ENCODE measurements at regions not wholly inside any gene's neighbourhood (a gene's known extent, or its start where the extent isn't known, plus 50 kb on each side); places are given as distances from the start of the nearest gene placed in this dataset.
"Not testable (repeated sequence)": the region's sequence is repeated elsewhere in the genome, so short reads cannot be mapped to it uniquely, and the experiment has no call there.

- H3K27me3 ChIP-seq (ENCODE audit: control insufficient read depth, insufficient read depth, low read length); H3K4me1 ChIP-seq (ENCODE audit: control insufficient read depth, insufficient read depth, low read length); H3K36me3 ChIP-seq (ENCODE audit: control insufficient read depth, insufficient read depth, low read length); H3K9me3 ChIP-seq (ENCODE audit: control insufficient read depth, insufficient read depth, low read length); H3K4me3 ChIP-seq (ENCODE audit: low read depth, low read length); H3K9ac ChIP-seq (ENCODE audit: low read depth, low read length): not testable (repeated sequence)
Observed at GRCh38 chr4:49138818-49139217, 152.7 kb downstream of the CWH43 start.

GRCh38 chr4:49139513-49139912, 153.4 kb downstream of the CWH43 start:
- H3K9ac ChIP-seq (ENCODE audit: low read depth, low read length); H3K27me3 ChIP-seq (ENCODE audit: control insufficient read depth, insufficient read depth, low read length): not testable (repeated sequence)

GRCh38 chr4:49140351-49140750, 154.3 kb downstream of the CWH43 start:
- peaks cover 15% of the 10 kb centered on the region for H3K9me3 ChIP-seq (ENCODE audit: control insufficient read depth, insufficient read depth, low read length)
- H3K4me1 ChIP-seq (ENCODE audit: control insufficient read depth, insufficient read depth, low read length); H3K9ac ChIP-seq (ENCODE audit: low read depth, low read length); H3K27me3 ChIP-seq (ENCODE audit: control insufficient read depth, insufficient read depth, low read length); H3K36me3 ChIP-seq (ENCODE audit: control insufficient read depth, insufficient read depth, low read length); H3K4me3 ChIP-seq (ENCODE audit: low read depth, low read length): not testable (repeated sequence)

More at GRCh38 chr4:49139513-49139912, 153.4 kb downstream of the CWH43 start:
- H3K9me3 ChIP-seq (ENCODE audit: control insufficient read depth, insufficient read depth, low read length); H3K4me1 ChIP-seq (ENCODE audit: control insufficient read depth, insufficient read depth, low read length); H3K4me3 ChIP-seq (ENCODE audit: low read depth, low read length); H3K36me3 ChIP-seq (ENCODE audit: control insufficient read depth, insufficient read depth, low read length): not testable (repeated sequence)

GRCh38 chr4:49141955-49142354, 155.9 kb downstream of the CWH43 start:
- not testable (repeated sequence) for H3K27me3 ChIP-seq (ENCODE audit: control insufficient read depth, insufficient read depth, low read length); H3K36me3 ChIP-seq (ENCODE audit: control insufficient read depth, insufficient read depth, low read length); H3K4me1 ChIP-seq (ENCODE audit: control insufficient read depth, insufficient read depth, low read length); H3K9ac ChIP-seq (ENCODE audit: low read depth, low read length); H3K4me3 ChIP-seq (ENCODE audit: low read depth, low read length)
- H3K9me3 ChIP-seq (ENCODE audit: control insufficient read depth, insufficient read depth, low read length) = peaks cover 30% of the 10 kb centered on the region

DNA sequence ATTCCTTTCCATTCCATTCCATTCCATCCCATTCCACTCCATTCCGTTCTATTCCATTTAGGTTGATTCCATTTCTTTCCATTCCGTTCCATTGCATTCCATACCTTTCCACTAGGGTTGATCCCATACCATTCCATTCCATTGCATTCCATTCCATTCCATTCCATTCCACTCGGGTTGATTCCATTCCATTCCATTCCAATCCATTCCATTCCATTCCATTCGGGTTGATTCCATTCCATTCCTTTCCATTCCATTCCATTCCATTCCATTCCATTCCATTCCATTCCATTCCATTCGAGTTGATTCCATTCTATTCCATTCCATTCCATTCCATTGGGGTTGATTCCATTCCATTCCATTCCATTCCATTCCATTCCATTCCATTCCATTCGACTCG, 161.1 kb downstream of the CWH43 start:
- peaks cover 74% of the 10 kb centered on the region for H3K9me3 ChIP-seq (ENCODE audit: control insufficient read depth, insufficient read depth, low read length)
- H3K4me1 ChIP-seq (ENCODE audit: control insufficient read depth, insufficient read depth, low read length); H3K9ac ChIP-seq (ENCODE audit: low read depth, low read length); H3K36me3 ChIP-seq (ENCODE audit: control insufficient read depth, insufficient read depth, low read length); H3K27me3 ChIP-seq (ENCODE audit: control insufficient read depth, insufficient read depth, low read length); H3K4me3 ChIP-seq (ENCODE audit: low read depth, low read length): not testable (repeated sequence)

- H3K9me3 ChIP-seq (ENCODE audit: control insufficient read depth, insufficient read depth, low read length) = peaks cover 77% of the 10 kb centered on the region
- not testable (repeated sequence) for H3K27me3 ChIP-seq (ENCODE audit: control insufficient read depth, insufficient read depth, low read length); H3K4me3 ChIP-seq (ENCODE audit: low read depth, low read length); H3K36me3 ChIP-seq (ENCODE audit: control insufficient read depth, insufficient read depth, low read length); H3K4me1 ChIP-seq (ENCODE audit: control insufficient read depth, insufficient read depth, low read length); H3K9ac ChIP-seq (ENCODE audit: low read depth, low read length)
Observed at GRCh38 chr4:49147596-49147995, 161.5 kb downstream of the CWH43 start.

DNA sequence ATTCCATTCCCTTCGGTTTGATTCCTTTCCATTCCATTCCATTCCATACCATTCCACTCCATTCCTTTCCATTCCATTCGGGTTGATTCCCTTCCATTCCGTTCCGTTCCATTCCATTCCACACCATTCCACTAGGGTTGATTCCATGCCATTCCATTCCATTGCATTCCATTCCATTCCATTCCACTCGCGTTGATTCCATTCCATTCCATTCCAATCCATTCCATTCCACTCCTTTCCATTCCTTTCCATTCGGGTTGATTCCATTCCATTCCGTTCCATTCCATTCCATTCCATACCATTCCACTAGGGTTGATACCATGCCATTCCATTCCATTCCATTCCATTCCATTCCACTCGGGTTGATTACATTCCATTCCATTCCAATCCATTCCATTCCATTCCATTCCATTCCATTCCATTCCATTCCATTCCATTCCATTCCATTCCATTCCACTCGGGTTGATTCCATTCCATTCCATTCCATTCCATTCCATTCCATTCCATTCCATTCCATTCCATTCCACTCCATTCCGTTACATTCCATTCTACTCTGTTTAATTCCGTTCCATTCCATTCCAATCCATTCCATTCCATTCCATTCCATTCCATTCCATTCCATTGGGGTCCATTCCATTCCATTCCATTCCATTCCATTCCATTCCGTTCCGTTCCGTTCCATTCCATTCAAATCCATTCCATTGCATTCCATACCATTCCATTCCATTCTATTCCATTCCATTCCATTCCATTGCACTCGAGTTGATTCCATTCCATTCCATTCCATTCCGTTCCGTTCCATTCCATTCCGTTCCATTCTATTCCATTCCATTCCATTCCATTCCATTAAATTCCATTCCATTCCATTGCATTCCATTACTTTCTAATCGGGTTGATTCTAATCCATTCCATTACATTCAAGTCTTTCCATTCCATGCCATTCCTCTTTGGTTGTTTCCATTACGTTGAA, 163.2 kb downstream of the CWH43 start:
- H3K9ac ChIP-seq (ENCODE audit: low read depth, low read length); H3K36me3 ChIP-seq (ENCODE audit: control insufficient read depth, insufficient read depth, low read length); H3K27me3 ChIP-seq (ENCODE audit: control insufficient read depth, insufficient read depth, low read length); H3K4me3 ChIP-seq (ENCODE audit: low read depth, low read length); H3K4me1 ChIP-seq (ENCODE audit: control insufficient read depth, insufficient read depth, low read length): not testable (repeated sequence)
- peaks cover 90% of the 10 kb centered on the region for H3K9me3 ChIP-seq (ENCODE audit: control insufficient read depth, insufficient read depth, low read length)

DNA sequence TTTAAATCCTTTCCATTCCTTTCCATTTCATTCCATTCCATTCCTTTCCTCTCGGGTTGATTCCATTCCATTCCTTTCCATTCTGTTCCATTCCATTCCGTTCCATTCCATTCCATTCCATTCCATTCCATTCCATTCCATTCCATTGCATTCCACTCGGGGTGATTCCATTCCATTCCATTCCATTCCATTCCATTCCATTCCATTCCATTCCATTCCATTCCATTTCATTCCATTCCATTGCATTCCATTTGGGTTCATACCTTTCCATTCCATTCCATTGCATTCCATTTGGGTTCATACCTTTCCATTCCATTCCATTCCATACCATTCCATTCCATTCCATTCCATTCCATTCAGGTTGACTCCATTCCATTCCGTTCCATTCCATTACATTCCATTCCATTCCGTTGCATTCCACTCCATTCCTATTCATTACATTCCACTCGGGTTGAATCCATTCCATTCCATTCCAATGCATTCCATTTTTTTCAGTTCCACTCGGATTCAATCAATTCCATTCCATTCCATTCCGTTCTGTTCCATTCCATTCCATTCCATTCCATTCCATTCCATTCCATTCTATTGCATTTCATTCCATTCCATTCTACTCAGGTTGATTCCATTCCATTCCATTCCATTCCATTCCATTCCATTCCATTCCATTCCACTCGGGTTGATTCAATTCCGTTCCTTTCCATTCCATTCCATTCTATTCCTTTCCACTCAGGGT, 164.4 kb downstream of the CWH43 start:
- H3K9ac ChIP-seq (ENCODE audit: low read depth, low read length); H3K27me3 ChIP-seq (ENCODE audit: control insufficient read depth, insufficient read depth, low read length); H3K36me3 ChIP-seq (ENCODE audit: control insufficient read depth, insufficient read depth, low read length); H3K4me1 ChIP-seq (ENCODE audit: control insufficient read depth, insufficient read depth, low read length): not testable (repeated sequence)
- Histone ChIP-seq H3K9me3 (ENCODE audit: control insufficient read depth, insufficient read depth, low read length) (peaks cover 93% of the 10 kb centered on the region), H3K4me3 (ENCODE audit: low read depth, low read length) (peak overlapping the region; percentile 0)

GRCh38 chr4:49153011-49153410, 166.9 kb downstream of the CWH43 start:
- Histone ChIP-seq H3K4me3 (ENCODE audit: low read depth, low read length) (peak overlapping the region; percentile 0), H3K9me3 (ENCODE audit: control insufficient read depth, insufficient read depth, low read length) (peaks cover 78% of the 10 kb centered on the region)
- H3K27me3 ChIP-seq (ENCODE audit: control insufficient read depth, insufficient read depth, low read length); H3K4me1 ChIP-seq (ENCODE audit: control insufficient read depth, insufficient read depth, low read length); H3K36me3 ChIP-seq (ENCODE audit: control insufficient read depth, insufficient read depth, low read length); H3K9ac ChIP-seq (ENCODE audit: low read depth, low read length): not testable (repeated sequence)

DNA sequence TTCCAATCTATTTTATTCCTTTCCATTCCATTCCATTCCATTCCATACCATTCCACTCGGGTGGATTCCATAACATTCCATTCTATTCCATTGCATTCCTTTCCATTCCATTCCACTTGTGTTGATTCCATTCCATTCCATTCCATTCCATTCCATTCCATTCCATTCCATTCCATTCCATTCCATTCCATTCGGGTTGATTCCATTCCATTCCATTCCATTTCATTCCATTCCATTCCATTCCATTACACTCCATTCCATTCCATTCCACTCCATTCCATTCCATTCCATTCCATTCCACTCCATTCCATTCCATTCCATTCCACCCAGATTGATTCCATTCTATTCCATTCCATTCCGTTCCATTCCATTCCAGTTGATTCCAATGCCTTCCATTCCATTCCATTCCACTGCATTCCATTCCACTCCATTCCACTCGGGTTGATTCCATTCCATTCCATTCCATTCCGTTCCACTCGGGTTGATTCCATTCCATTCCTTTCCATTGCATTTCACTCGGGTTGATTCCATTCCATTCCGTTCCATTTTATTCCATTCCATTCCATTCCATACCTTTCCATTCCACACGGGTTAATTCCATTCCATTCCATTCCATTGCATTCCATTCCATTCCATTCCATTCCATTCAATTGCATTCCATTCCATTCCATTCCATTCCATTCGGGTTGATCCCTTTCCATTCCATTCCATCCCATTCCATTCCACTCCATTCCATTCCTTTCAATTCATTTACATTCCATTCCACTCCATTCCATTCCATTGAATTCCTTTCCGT, 168.4 kb downstream of the CWH43 start:
- H3K27me3 ChIP-seq (ENCODE audit: control insufficient read depth, insufficient read depth, low read length); H3K9ac ChIP-seq (ENCODE audit: low read depth, low read length); H3K4me3 ChIP-seq (ENCODE audit: low read depth, low read length); H3K4me1 ChIP-seq (ENCODE audit: control insufficient read depth, insufficient read depth, low read length); H3K36me3 ChIP-seq (ENCODE audit: control insufficient read depth, insufficient read depth, low read length): not testable (repeated sequence)
- peaks cover 69% of the 10 kb centered on the region for H3K9me3 ChIP-seq (ENCODE audit: control insufficient read depth, insufficient read depth, low read length)

GRCh38 chr4:49155270-49155669, 169.2 kb downstream of the CWH43 start:
- not testable (repeated sequence) for H3K36me3 ChIP-seq (ENCODE audit: control insufficient read depth, insufficient read depth, low read length); H3K9ac ChIP-seq (ENCODE audit: low read depth, low read length); H3K27me3 ChIP-seq (ENCODE audit: control insufficient read depth, insufficient read depth, low read length); H3K4me1 ChIP-seq (ENCODE audit: control insufficient read depth, insufficient read depth, low read length); H3K4me3 ChIP-seq (ENCODE audit: low read depth, low read length)
- peaks cover 61% of the 10 kb centered on the region for H3K9me3 ChIP-seq (ENCODE audit: control insufficient read depth, insufficient read depth, low read length)
